Right lobe of liver (tissue), 4 donors: ENCODE measurements at regions not wholly inside any gene's neighbourhood (a gene's known extent, or its start where the extent isn't known, plus 50 kb on each side); places are given as distances from the start of the nearest gene placed in this dataset.

Source experiments
- POLR2A ChIP-seq: fragments of 450-650 bp; IDR thresholded peaks from one replicate; pipeline ENCODE4 v1.6.1; 2017; ENCODE audit warnings: antibody characterized with exemption, mild to moderate bottlenecking
- TF ChIP-seq, protein P1 (sequence below), 4 donors: fragments of 200-600 bp in 3 of 4; fragments of 450-650 bp in 1 of 4; IDR thresholded peaks; one replicate each; pipeline versions ENCODE4 v1.5.1 to v1.8.0; 2016 to 2022; ENCODE audit warnings: antibody characterized with exemption in 4 of 4, mild to moderate bottlenecking in 2 of 4
- donor health status: DM: no; HTN: no; CAD: no.
- donor health status: DM: no; HTN: no; CAD: no.
- donor health status: DM: no; HTN: yes; CAD: no.

DNA sequence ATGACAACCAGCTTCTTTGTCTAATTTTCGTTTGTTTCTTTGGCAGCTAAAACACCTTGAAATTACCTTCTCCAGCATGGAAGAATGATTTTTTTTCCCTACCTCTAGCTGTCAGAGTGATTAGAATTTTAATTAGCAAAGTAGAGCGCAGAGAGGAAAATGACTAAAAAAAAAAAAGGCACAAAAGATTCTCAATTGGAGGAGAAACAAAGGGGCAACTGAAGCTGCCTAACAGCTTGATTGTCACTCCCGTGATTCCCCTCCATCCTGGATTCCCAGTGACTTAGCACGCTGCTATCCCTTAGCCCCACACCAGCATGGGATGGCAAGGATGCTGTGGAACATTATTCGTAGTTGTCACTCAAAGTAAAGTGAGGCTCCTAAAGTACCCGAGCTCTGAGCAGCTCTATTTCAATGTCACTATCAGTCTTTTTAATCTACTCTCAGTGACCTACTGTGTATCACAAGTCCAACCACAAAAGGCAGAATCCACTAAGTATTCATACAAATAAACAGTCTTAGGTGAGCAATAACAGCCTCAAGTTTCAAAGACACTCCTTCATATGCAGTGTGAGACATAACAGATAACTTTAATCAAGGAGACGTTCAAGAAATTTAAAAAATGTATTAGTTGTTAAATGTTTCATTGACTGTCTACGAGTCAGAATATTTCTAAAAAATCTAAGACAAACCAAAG lies 710.0 kb upstream of the GRAMD2B start:
- TF ChIP-seq, protein P1, sequence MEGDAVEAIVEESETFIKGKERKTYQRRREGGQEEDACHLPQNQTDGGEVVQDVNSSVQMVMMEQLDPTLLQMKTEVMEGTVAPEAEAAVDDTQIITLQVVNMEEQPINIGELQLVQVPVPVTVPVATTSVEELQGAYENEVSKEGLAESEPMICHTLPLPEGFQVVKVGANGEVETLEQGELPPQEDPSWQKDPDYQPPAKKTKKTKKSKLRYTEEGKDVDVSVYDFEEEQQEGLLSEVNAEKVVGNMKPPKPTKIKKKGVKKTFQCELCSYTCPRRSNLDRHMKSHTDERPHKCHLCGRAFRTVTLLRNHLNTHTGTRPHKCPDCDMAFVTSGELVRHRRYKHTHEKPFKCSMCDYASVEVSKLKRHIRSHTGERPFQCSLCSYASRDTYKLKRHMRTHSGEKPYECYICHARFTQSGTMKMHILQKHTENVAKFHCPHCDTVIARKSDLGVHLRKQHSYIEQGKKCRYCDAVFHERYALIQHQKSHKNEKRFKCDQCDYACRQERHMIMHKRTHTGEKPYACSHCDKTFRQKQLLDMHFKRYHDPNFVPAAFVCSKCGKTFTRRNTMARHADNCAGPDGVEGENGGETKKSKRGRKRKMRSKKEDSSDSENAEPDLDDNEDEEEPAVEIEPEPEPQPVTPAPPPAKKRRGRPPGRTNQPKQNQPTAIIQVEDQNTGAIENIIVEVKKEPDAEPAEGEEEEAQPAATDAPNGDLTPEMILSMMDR (IDR thresholded peaks at IDR 0.05), result no peak
- no peak for TF ChIP-seq POLR2A
